Erythroblast (primary cell): ENCODE measurements at regions not wholly inside any gene's neighbourhood (a gene's known extent, or its start where the extent isn't known, plus 50 kb on each side); places are given as distances from the start of the nearest gene placed in this dataset.

Experiments used
- GATA1 ChIP-seq: IDR thresholded peaks from 2 replicates; pipeline ENCODE4 v1.6.1; 2011; ENCODE audit warnings: low read depth, mild to moderate bottlenecking, control low read depth, low read length, moderate library complexity
- POLR2A ChIP-seq: IDR thresholded peaks from 2 replicates; pipeline ENCODE4 v1.6.1; 2011; ENCODE audit warnings: mild to moderate bottlenecking, low read length

DNA sequence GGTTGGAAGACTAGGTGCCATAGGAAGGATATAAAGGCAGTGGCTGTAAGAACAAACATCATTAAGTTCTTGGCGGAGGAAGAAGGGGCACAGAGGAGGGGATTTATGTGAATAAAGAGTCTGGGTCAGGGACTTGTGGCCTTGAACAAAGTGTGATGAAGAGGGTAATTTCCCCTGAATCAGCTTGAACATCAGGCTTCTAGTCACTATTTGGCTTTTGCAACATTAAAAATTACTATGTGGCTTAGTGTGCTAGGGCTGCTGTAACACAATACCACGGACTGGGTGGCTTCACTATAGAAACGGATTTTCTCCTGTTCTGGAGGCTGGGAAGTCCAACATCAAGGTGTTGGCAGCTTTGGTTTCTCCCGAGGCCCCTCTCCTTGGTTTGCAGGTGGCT lies 70.5 kb upstream of the CNIH3 start:
- TF ChIP-seq POLR2A, result no peak
- no peak for TF ChIP-seq GATA1
